MM.1S (cell line): ENCODE measurements at regions not wholly inside any gene's neighbourhood (a gene's known extent, or its start where the extent isn't known, plus 50 kb on each side); places are given as distances from the start of the nearest gene placed in this dataset.

Source experiments
- EZH2 ChIP-seq: fragments of 300-600 bp; sonication (generic); optimal IDR thresholded peaks from 2 replicates; pipeline ENCODE3; 2017; ENCODE audit warnings: low read depth, mild to moderate bottlenecking, antibody characterized with exemption, low read length, mixed read lengths
- EZH2phosphoT487 ChIP-seq: fragments of 300-600 bp; sonication (generic); IDR thresholded peaks from 2 replicates; pipeline ENCODE4 v1.6.1; 2018; ENCODE audit warnings: antibody characterized with exemption, low read length
- TF ChIP-seq, protein P1 (sequence below): fragments of 300-600 bp; sonication (generic); IDR thresholded peaks from 2 replicates; pipeline ENCODE4 v1.5.1; 2016; ENCODE audit warnings: antibody characterized with exemption, low read length, mixed read lengths

DNA sequence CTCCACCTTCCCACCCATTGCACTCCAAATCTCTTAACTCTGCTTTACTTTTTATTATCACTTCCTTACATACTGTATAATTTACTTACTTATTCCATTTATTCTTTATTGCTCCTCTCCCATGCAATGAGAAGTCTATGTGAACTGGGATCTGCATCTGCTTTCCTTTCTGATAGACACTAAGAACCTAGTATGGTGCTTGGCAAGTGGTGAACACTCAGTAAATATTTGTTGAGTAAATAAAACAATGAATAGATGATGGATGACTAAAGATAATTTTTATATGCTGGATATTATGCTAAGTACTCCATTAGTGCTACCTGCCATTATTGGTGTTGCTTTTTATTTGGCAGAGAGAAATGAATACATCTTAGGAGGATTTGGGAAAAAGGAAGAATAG lies 151.0 kb downstream of the TPH2 start:
- TF ChIP-seq, protein P1, sequence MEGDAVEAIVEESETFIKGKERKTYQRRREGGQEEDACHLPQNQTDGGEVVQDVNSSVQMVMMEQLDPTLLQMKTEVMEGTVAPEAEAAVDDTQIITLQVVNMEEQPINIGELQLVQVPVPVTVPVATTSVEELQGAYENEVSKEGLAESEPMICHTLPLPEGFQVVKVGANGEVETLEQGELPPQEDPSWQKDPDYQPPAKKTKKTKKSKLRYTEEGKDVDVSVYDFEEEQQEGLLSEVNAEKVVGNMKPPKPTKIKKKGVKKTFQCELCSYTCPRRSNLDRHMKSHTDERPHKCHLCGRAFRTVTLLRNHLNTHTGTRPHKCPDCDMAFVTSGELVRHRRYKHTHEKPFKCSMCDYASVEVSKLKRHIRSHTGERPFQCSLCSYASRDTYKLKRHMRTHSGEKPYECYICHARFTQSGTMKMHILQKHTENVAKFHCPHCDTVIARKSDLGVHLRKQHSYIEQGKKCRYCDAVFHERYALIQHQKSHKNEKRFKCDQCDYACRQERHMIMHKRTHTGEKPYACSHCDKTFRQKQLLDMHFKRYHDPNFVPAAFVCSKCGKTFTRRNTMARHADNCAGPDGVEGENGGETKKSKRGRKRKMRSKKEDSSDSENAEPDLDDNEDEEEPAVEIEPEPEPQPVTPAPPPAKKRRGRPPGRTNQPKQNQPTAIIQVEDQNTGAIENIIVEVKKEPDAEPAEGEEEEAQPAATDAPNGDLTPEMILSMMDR: no peak
- TF ChIP-seq EZH2 (no peak), EZH2phosphoT487 (no peak)
